ENCODE measurements at regions not wholly inside any gene's neighbourhood (a gene's known extent, or its start where the extent isn't known, plus 50 kb on each side); places are given as distances from the start of the nearest gene placed in this dataset.
"Not testable (repeated sequence)": the region's sequence is repeated elsewhere in the genome, so short reads cannot be mapped to it uniquely, and the experiment has no call there.

DNA sequence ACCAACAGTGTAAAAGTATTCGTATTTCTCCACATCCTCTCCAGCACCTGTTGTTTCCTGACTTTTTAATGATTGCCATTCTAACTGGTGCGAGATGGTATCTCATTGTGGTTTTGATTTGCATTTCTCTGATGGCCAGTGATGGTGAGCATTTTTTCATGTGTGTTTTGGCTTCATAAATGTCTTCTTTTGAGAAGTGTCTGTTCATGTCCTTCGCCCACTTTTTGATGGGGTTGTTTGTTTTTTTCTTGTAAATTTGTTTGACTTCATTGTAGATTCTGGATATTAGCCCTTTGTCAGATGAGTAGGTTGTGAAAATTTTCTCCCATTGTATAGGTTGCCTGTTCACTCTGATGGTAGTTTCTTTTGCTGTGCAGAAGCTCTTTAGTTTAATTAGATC lies 86.9 kb downstream of the CCDC74A start:
- H3K4me2 ChIP-seq (ENCODE audit: insufficient read depth, low read length); H3K27me3 ChIP-seq (ENCODE audit: control insufficient read depth in 2 of 2, insufficient read depth in 2 of 2, low read length in 2 of 2); DNase-seq (ENCODE audit: extremely low read depth in 1 of 4, low spot score in 3 of 4); H2AFZ ChIP-seq (ENCODE audit: low read depth, low read length); FAIRE-seq; CTCF ChIA-PET (ENCODE audit: low intra/inter-chr PET ratio); H4K20me1 ChIP-seq (replicated peaks; ENCODE audit: control insufficient read depth, insufficient read depth, low read length); intact Hi-C loops (cut with micrococcal nuclease); H3K4me3 ChIP-seq; H3K9me3 ChIP-seq (replicated peaks; ENCODE audit: control insufficient read depth, insufficient read depth, low read depth, low read length); H3K9ac ChIP-seq (ENCODE audit: insufficient read depth in 1 of 2, low read depth in 2 of 2, low read length in 2 of 2); H3K79me2 ChIP-seq (ENCODE audit: control insufficient read depth, insufficient read depth, low read length); POLR2A ChIA-PET; BruUV-seq (replicated peaks); H3K4me1 ChIP-seq (replicated peaks in 1 of 2; ENCODE audit: control insufficient read depth in 2 of 2, insufficient read depth in 2 of 2, low read length in 2 of 2); H3K9me1 ChIP-seq (ENCODE audit: control insufficient read depth, insufficient read depth, low read length); in situ Hi-C loops (cut with MboI); H3K27ac ChIP-seq (ENCODE audit: extremely low read depth, low read depth, low read length); ATAC-seq; H3K36me3 ChIP-seq (ENCODE audit: control insufficient read depth, insufficient read depth, low read length): not testable (repeated sequence)
- TF ChIP-seq, protein P1, sequence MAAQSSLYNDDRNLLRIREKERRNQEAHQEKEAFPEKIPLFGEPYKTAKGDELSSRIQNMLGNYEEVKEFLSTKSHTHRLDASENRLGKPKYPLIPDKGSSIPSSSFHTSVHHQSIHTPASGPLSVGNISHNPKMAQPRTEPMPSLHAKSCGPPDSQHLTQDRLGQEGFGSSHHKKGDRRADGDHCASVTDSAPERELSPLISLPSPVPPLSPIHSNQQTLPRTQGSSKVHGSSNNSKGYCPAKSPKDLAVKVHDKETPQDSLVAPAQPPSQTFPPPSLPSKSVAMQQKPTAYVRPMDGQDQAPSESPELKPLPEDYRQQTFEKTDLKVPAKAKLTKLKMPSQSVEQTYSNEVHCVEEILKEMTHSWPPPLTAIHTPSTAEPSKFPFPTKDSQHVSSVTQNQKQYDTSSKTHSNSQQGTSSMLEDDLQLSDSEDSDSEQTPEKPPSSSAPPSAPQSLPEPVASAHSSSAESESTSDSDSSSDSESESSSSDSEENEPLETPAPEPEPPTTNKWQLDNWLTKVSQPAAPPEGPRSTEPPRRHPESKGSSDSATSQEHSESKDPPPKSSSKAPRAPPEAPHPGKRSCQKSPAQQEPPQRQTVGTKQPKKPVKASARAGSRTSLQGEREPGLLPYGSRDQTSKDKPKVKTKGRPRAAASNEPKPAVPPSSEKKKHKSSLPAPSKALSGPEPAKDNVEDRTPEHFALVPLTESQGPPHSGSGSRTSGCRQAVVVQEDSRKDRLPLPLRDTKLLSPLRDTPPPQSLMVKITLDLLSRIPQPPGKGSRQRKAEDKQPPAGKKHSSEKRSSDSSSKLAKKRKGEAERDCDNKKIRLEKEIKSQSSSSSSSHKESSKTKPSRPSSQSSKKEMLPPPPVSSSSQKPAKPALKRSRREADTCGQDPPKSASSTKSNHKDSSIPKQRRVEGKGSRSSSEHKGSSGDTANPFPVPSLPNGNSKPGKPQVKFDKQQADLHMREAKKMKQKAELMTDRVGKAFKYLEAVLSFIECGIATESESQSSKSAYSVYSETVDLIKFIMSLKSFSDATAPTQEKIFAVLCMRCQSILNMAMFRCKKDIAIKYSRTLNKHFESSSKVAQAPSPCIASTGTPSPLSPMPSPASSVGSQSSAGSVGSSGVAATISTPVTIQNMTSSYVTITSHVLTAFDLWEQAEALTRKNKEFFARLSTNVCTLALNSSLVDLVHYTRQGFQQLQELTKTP (IDR thresholded peaks at IDR 0.05; ENCODE audit: low read depth in 1 of 2, partially characterized antibody in 2 of 2) = peak in 1 of 2 experiments; percentile 94
- 42% methylated on average over 2 of the region's 3 CpGs for WGBS (ENCODE audit: insufficient coverage, low coverage, missing lambda C conversion rate)

DNA sequence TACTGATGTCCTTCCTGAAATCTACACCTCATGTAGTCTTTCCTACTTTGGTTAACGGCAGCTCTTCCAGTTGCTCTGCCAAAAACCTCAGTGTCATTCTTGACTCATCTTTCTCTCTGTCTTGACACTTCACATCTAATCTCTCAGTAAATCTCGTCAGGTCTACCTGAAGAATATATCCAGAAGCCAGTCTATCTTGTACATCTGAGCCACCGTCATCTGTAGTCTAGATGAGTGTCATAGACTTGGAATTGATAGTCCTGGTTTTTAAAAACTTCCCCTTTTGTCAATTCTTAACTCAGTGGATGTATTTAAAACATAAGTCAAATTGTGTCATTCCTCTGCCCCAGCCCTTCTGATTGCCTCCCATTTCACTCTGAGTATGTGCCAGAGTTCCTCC lies 90.6 kb downstream of the CCDC74A start:
- H3K27ac ChIP-seq (ENCODE audit: extremely low read depth, low read depth, low read length); H3K79me2 ChIP-seq (ENCODE audit: control insufficient read depth, insufficient read depth, low read length); H4K20me1 ChIP-seq (replicated peaks; ENCODE audit: control insufficient read depth, insufficient read depth, low read length); FAIRE-seq; DNase-seq (ENCODE audit: extremely low read depth in 1 of 4, low spot score in 3 of 4); H3K27me3 ChIP-seq (ENCODE audit: control insufficient read depth in 2 of 2, insufficient read depth in 2 of 2, low read length in 2 of 2); H3K9ac ChIP-seq (ENCODE audit: insufficient read depth in 1 of 2, low read depth in 2 of 2, low read length in 2 of 2); in situ Hi-C loops (cut with MboI); H3K4me2 ChIP-seq (ENCODE audit: insufficient read depth, low read length); H3K4me1 ChIP-seq (replicated peaks in 1 of 2; ENCODE audit: control insufficient read depth in 2 of 2, insufficient read depth in 2 of 2, low read length in 2 of 2); intact Hi-C loops (cut with micrococcal nuclease); ATAC-seq; H3K9me3 ChIP-seq (replicated peaks; ENCODE audit: control insufficient read depth, insufficient read depth, low read depth, low read length); H2AFZ ChIP-seq (ENCODE audit: low read depth, low read length); H3K9me1 ChIP-seq (ENCODE audit: control insufficient read depth, insufficient read depth, low read length); H3K36me3 ChIP-seq (ENCODE audit: control insufficient read depth, insufficient read depth, low read length); H3K4me3 ChIP-seq; CTCF ChIA-PET (ENCODE audit: low intra/inter-chr PET ratio); BruUV-seq (replicated peaks): not testable (repeated sequence)
- 29% methylated on average over 3 of the region's 3 CpGs for WGBS (ENCODE audit: insufficient coverage, low coverage, missing lambda C conversion rate)
- TF ChIP-seq FOSL1 (tag; conservative IDR thresholded peaks at IDR 0.05) (0 out of 2 replicates have a peak, but pooled peaks have one; percentile 21), MEIS2 (IDR thresholded peaks at IDR 0.05; ENCODE audit: partially characterized antibody) (peak; percentile 31)
- TF ChIP-seq, protein P2, sequence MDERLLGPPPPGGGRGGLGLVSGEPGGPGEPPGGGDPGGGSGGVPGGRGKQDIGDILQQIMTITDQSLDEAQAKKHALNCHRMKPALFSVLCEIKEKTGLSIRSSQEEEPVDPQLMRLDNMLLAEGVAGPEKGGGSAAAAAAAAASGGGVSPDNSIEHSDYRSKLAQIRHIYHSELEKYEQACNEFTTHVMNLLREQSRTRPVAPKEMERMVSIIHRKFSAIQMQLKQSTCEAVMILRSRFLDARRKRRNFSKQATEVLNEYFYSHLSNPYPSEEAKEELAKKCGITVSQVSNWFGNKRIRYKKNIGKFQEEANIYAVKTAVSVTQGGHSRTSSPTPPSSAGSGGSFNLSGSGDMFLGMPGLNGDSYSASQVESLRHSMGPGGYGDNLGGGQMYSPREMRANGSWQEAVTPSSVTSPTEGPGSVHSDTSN (CRISPR knock-in tag; IDR thresholded peaks at IDR 0.05; ENCODE audit: low read depth) = not testable (repeated sequence)
- TF ChIP-seq, protein P2 (tag; conservative IDR thresholded peaks at IDR 0.05; ENCODE audit: low read depth) = peak; percentile 59
- POLR2A ChIA-PET = interaction anchor here (1.1 kb wide), 1 partner anchor 43 kb away, joined by 3 read pairs; no protein-coding TSS in a partner anchor

Data from K562 (cell line).